OCI-LY1 (cell line): ENCODE measurements at regions not wholly inside any gene's neighbourhood (a gene's known extent, or its start where the extent isn't known, plus 50 kb on each side); places are given as distances from the start of the nearest gene placed in this dataset.

Experiments
- CTCF ChIP-seq: fragments of 200-600 bp; sonication (generic), shearing (Covaris generic); IDR thresholded peaks from 2 replicates; pipeline ENCODE4 v1.5.1; 2017; ENCODE audit warnings: mild to moderate bottlenecking, antibody characterized with exemption, low read length, moderate library complexity, mixed read lengths
- EZH2 ChIP-seq: fragments of 200-600 bp; sonication (generic), shearing (Covaris generic); IDR thresholded peaks from 2 replicates; pipeline ENCODE4 v1.8.0; 2017; ENCODE audit warnings: borderline replicate concordance, mixed run types, mild to moderate bottlenecking, antibody characterized with exemption, low read length, moderate library complexity, mixed read lengths

- TF ChIP-seq CTCF: no peak
- TF ChIP-seq EZH2: no peak
Observed at GRCh38 chr5:125720721-125721120, 702.5 kb upstream of the GRAMD2B start.
